GM12878 (cell line): ENCODE measurements at regions not wholly inside any gene's neighbourhood (a gene's known extent, or its start where the extent isn't known, plus 50 kb on each side); places are given as distances from the start of the nearest gene placed in this dataset.

ENCODE experiments used
- ATAC-seq: fragments of 200-7000 bp; cut with Tn5 transposase; 3 replicates; pipeline ENCODE4 v1.9.1; 2020; ENCODE audit warnings: mild to moderate bottlenecking, moderate library complexity
- BruUV-seq: library from RNA; stranded (reverse); fragments of 400-500 nt; replicated peaks from 2 replicates; lab custom pipeline; 2021; lab: Mats Ljungman, UMichigan
- CTCF ChIA-PET: fragments of 300-600 bp; sonication (Branson Sonifier 250); formaldehyde crosslinking; extraction: SDS; loops from one replicate; lab custom pipeline; 2021; ENCODE audit warnings: inconsistent platforms; lab: Yijun Ruan, JAX
- POLR2A ChIA-PET: fragments of 350-600 bp; formaldehyde crosslinking; extraction: SDS; loops from one replicate; lab custom pipeline; 2021; ENCODE audit warnings: inconsistent platforms; lab: Charles Lee
- RAD21 ChIA-PET: fragments of 300-600 bp; sonication (Branson Sonifier 250); formaldehyde crosslinking; loops from one replicate; lab custom pipeline; 2023; ENCODE audit warnings: antibody characterized with exemption; ENCODE audit not compliant: unreplicated experiment; lab: Charles Lee
- SMC1A ChIA-PET: fragments of 300-600 bp; sonication (Branson Sonifier 250); formaldehyde crosslinking; loops from one replicate; lab custom pipeline; 2023; ENCODE audit not compliant: unreplicated experiment, uncharacterized antibody; lab: Charles Lee
- DNase-seq: peaks from one replicate; pipeline ENCODE4 v3.0.0-alpha.2; 2011; ENCODE audit warnings: low read depth, low spot score
- FAIRE-seq: peaks from 3 replicates; lab custom pipeline; 2011; peaks lifted over from hg19 to GRCh38; lab: Jason Lieb, UNC
- H2AFZ ChIP-seq: 2 replicates; pipeline ENCODE4 v1.6.0; 2011; ENCODE audit warnings: low read depth, low read length, control low read depth; ENCODE audit not compliant: control insufficient read depth
- H3K27ac ChIP-seq: 2 replicates; pipeline ENCODE4 v1.5.1; 2011; ENCODE audit warnings: control low read depth; ENCODE audit not compliant: control insufficient read depth, insufficient read depth
- H3K27me3 ChIP-seq, 2 experiments: replicated peaks in 1 of 2; 2 replicates each; pipeline versions ENCODE4 v1.6.0 to v1.6.1; 2011; ENCODE audit warnings: low read length in 1 of 2; ENCODE audit not compliant: control insufficient read depth in 2 of 2, insufficient read depth in 2 of 2
- H3K36me3 ChIP-seq, 2 experiments: 2 replicates each; pipeline ENCODE4 v1.5.1; 2011; ENCODE audit warnings: low read length in 1 of 2; ENCODE audit not compliant: control insufficient read depth in 2 of 2, insufficient read depth in 2 of 2
- H3K4me1 ChIP-seq: 2 replicates; pipeline ENCODE4 v1.6.1; 2011; ENCODE audit warnings: mild to moderate bottlenecking, low read length, moderate library complexity, mixed read lengths; ENCODE audit not compliant: control insufficient read depth, insufficient read depth
- H3K4me2 ChIP-seq: 2 replicates; pipeline ENCODE4 v1.6.0; 2011; ENCODE audit warnings: control low read depth; ENCODE audit not compliant: control insufficient read depth, insufficient read depth
- H3K4me3 ChIP-seq: fragments of 200-600 bp; sonication (generic); 2 replicates; pipeline ENCODE4 v1.5.1; 2016
- H3K79me2 ChIP-seq: 2 replicates; pipeline ENCODE4 v1.6.0; 2011; ENCODE audit warnings: low read length; ENCODE audit not compliant: control insufficient read depth, insufficient read depth
- H3K9ac ChIP-seq: 2 replicates; pipeline ENCODE4 v1.8.0; 2011; ENCODE audit warnings: low read length, control low read depth, mixed read lengths; ENCODE audit not compliant: control insufficient read depth, insufficient read depth
- H3K9me3 ChIP-seq: replicated peaks from 3 replicates; pipeline ENCODE4 v1.5.1; 2011; ENCODE audit warnings: mild to moderate bottlenecking, low read length; ENCODE audit not compliant: control insufficient read depth, insufficient read depth
- H4K20me1 ChIP-seq: 2 replicates; pipeline ENCODE4 v1.6.0; 2011; ENCODE audit not compliant: control insufficient read depth, insufficient read depth
- BACH1 ChIP-seq: fragments of 450-650 bp; IDR thresholded peaks from 2 replicates; pipeline ENCODE4 v1.6.1; 2017; ENCODE audit warnings: mild to moderate bottlenecking, borderline replicate concordance
- FOXK2 ChIP-seq: fragments of 450-650 bp; IDR thresholded peaks from 2 replicates; pipeline ENCODE4 v1.6.1; 2017; ENCODE audit warnings: mild to moderate bottlenecking, moderate library complexity
- JUNB ChIP-seq: IDR thresholded peaks from 2 replicates; pipeline ENCODE4 v1.6.1; 2016; ENCODE audit warnings: antibody characterized with exemption, mild to moderate bottlenecking
- KLF5 ChIP-seq: fragments of 450-650 bp; IDR thresholded peaks from 2 replicates; pipeline ENCODE4 v1.6.1; 2014; ENCODE audit warnings: mild to moderate bottlenecking; ENCODE audit not compliant: partially characterized antibody
- LARP7 ChIP-seq: fragments of 450-650 bp; IDR thresholded peaks from 2 replicates; pipeline ENCODE4 v1.6.1; 2017; ENCODE audit warnings: mild to moderate bottlenecking
- MYB ChIP-seq: fragments of 150-350 bp; IDR thresholded peaks from 2 replicates; pipeline ENCODE4 v1.6.1; 2014; ENCODE audit warnings: mild to moderate bottlenecking, low read depth, low read length, borderline replicate concordance
- NBN ChIP-seq: fragments of 450-650 bp; IDR thresholded peaks from 2 replicates; pipeline ENCODE4 v1.6.1; 2016
- NR2F1 ChIP-seq: fragments of 450-650 bp; conservative IDR thresholded peaks from 2 replicates; pipeline ENCODE4 v1.6.1; 2017; ENCODE audit warnings: mild to moderate bottlenecking
- RB1 ChIP-seq: fragments of 450-650 bp; formaldehyde crosslinking; IDR thresholded peaks from 2 replicates; pipeline ENCODE4 v1.6.1; 2017; ENCODE audit warnings: mild to moderate bottlenecking, borderline replicate concordance
- RCOR1 ChIP-seq: conservative IDR thresholded peaks from 2 replicates; pipeline ENCODE4 v1.6.1; 2012; ENCODE audit warnings: low read depth, low read length, improper control_type of control experiment
- SIN3A ChIP-seq: IDR thresholded peaks from 2 replicates; pipeline ENCODE4 v1.6.1; 2012; ENCODE audit warnings: low read depth, low read length, improper control_type of control experiment
- SKIL ChIP-seq: fragments of 450-650 bp; IDR thresholded peaks from 2 replicates; pipeline ENCODE4 v1.6.1; 2017; ENCODE audit warnings: mild to moderate bottlenecking, low read depth, inconsistent platforms; ENCODE audit not compliant: poor library complexity, severe bottlenecking
- TARDBP ChIP-seq: IDR thresholded peaks from 2 replicates; pipeline ENCODE4 v1.6.1; 2016; ENCODE audit warnings: borderline replicate concordance
- ZNF384 ChIP-seq: IDR thresholded peaks from 2 replicates; pipeline ENCODE4 v1.6.1; 2012; ENCODE audit warnings: low read depth, mild to moderate bottlenecking, low read length, improper control_type of control experiment, borderline replicate concordance
- WGBS: methylation state at CpG from one replicate; pipeline ENCODE4 v1.1.6; 2016; ENCODE audit warnings: low lambda C conversion rate; ENCODE audit not compliant: insufficient replicate concordance, insufficient coverage; ENCODE audit errors: missing lambda C conversion rate; 5-methylcytosine and 5-hydroxymethylcytosine counted together
- in situ Hi-C: fragments of 300-500 bp; cut with MboI; formaldehyde crosslinking; loops from 9 replicates; pipeline ENCODE4 v1.14.3; 2018; ENCODE audit warnings: mixed read lengths
- intact Hi-C: fragments of 100-400 bp; cut with micrococcal nuclease; formaldehyde crosslinking; loops from one replicate; pipeline ENCODE4 v1.14.2; 2022; ENCODE audit not compliant: unreplicated experiment
- TF ChIP-seq, protein P1 (sequence below): fragments of 450-650 bp; conservative IDR thresholded peaks from 2 replicates; pipeline ENCODE4 v1.6.1; 2017; ENCODE audit warnings: mild to moderate bottlenecking, moderate library complexity

GRCh38 chr5:39934830-39935229, 510.1 kb upstream of the DAB2 start:
- Histone ChIP-seq H3K36me3 (no peaks in the 10 kb centered on the region), H4K20me1 (no peaks in the 10 kb centered on the region), H3K9me3 (no peaks in the 10 kb centered on the region), H3K9ac (no peak overlapping the region), H2AFZ (no peak overlapping the region), H3K4me2 (no peak overlapping the region), H3K27me3 (no peaks in the 10 kb centered on the region), H3K79me2 (no peaks in the 10 kb centered on the region), H3K4me1 (no peaks in the 10 kb centered on the region), H3K4me3 (no peak overlapping the region), H3K27ac (no peak overlapping the region)
- CTCF ChIA-PET = no interaction called here
- in situ Hi-C loops = no loop called here
- DNase-seq = no peak
- SMC1A ChIA-PET = no interaction called here
- 41% methylated on average over 1 of the region's 1 CpG for WGBS
- no peak for TF ChIP-seq NR2F1
- no peak for TF ChIP-seq NBN
- TF ChIP-seq FOXK2 = no peak
- TF ChIP-seq TARDBP = no peak
- TF ChIP-seq BACH1 = no peak
- TF ChIP-seq KLF5 = no peak
- no peak for TF ChIP-seq ZNF384
- TF ChIP-seq JUNB = no peak
- TF ChIP-seq SKIL = no peak
- no peak for TF ChIP-seq LARP7
- no peak for TF ChIP-seq RB1
- no peak for TF ChIP-seq MYB
- TF ChIP-seq RCOR1 = no peak
- no peak for TF ChIP-seq SIN3A
- TF ChIP-seq, protein P1, sequence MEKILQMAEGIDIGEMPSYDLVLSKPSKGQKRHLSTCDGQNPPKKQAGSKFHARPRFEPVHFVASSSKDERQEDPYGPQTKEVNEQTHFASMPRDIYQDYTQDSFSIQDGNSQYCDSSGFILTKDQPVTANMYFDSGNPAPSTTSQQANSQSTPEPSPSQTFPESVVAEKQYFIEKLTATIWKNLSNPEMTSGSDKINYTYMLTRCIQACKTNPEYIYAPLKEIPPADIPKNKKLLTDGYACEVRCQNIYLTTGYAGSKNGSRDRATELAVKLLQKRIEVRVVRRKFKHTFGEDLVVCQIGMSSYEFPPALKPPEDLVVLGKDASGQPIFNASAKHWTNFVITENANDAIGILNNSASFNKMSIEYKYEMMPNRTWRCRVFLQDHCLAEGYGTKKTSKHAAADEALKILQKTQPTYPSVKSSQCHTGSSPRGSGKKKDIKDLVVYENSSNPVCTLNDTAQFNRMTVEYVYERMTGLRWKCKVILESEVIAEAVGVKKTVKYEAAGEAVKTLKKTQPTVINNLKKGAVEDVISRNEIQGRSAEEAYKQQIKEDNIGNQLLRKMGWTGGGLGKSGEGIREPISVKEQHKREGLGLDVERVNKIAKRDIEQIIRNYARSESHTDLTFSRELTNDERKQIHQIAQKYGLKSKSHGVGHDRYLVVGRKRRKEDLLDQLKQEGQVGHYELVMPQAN = no peak
- POLR2A ChIA-PET = no interaction called here
- intact Hi-C loops = no loop called here
- no peak for FAIRE-seq
- RAD21 ChIA-PET = no interaction called here
- no TSS peak for BruUV-seq
- ATAC-seq = no peak
